SK-N-SH (cell line): ENCODE measurements at regions not wholly inside any gene's neighbourhood (a gene's known extent, or its start where the extent isn't known, plus 50 kb on each side); places are given as distances from the start of the nearest gene placed in this dataset.
A peak's percentile ranks its signal among the peaks of the same experiment; 100 is the strongest.

ENCODE experiments used
- CTCF ChIA-PET: fragments of 300-600, 350-600 bp; formaldehyde crosslinking; extraction: SDS; loops from one replicate; lab custom pipeline; 2021; lab: Yijun Ruan, JAX
- POLR2A ChIA-PET: fragments of 350-600 bp; sonication (Branson Sonifier 250); formaldehyde crosslinking; extraction: SDS; loops from one replicate; lab custom pipeline; 2020; ENCODE audit warnings: antibody characterized with exemption, inconsistent platforms; lab: Yijun Ruan, JAX
- DNase-seq: peaks from one replicate; pipeline ENCODE4 v3.0.0; 2012
- H2AFZ ChIP-seq: fragments of 200-600 bp; sonication (generic); 2 replicates; pipeline ENCODE4 v1.8.1; 2016; ENCODE audit warnings: antibody characterized with exemption, mild to moderate bottlenecking, low read depth
- H3F3A ChIP-seq: fragments of 200-600 bp; sonication (generic); replicated peaks from 2 replicates; pipeline ENCODE3; 2016; ENCODE audit warnings: antibody characterized with exemption, mild to moderate bottlenecking; ENCODE audit not compliant: insufficient read depth
- H3K27ac ChIP-seq, 2 experiments: fragments of 200-500 bp in 1 of 2; fragments of 200-600 bp in 1 of 2; sonication (Bioruptor generic) in 1 of 2; sonication (generic), shearing (Covaris generic) in 1 of 2; 2 replicates each; pipeline versions ENCODE4 v1.5.1 to v1.6.1; 2014 to 2016; ENCODE audit warnings: low read depth in 2 of 2, inconsistent platforms in 1 of 2, low read length in 1 of 2, mild to moderate bottlenecking in 1 of 2, mixed read lengths in 1 of 2
- H3K27me3 ChIP-seq: fragments of 200-600 bp; sonication (generic), shearing (Covaris generic); 2 replicates; pipeline ENCODE4 v1.6.1; 2016; ENCODE audit warnings: mixed run types; ENCODE audit not compliant: insufficient read depth
- H3K36me3 ChIP-seq, 2 experiments: fragments of 200-500 bp in 1 of 2; fragments of 200-600 bp in 1 of 2; sonication (Bioruptor generic) in 1 of 2; sonication (generic) in 1 of 2; replicated peaks in 1 of 2; 2 replicates each; pipeline versions ENCODE3 to v1.5.1; 2014 to 2016; ENCODE audit warnings: low read length in 1 of 2, mild to moderate bottlenecking in 1 of 2; ENCODE audit not compliant: insufficient read depth in 2 of 2, control insufficient read depth in 1 of 2
- H3K4me1 ChIP-seq, 2 experiments: fragments of 200-500 bp in 1 of 2; fragments of 200-600 bp in 1 of 2; sonication (Bioruptor generic) in 1 of 2; sonication (generic), shearing (Covaris generic) in 1 of 2; 2 replicates each; pipeline versions ENCODE4 v1.5.1 to v1.6.1; 2014 to 2016; ENCODE audit warnings: low read depth in 1 of 2, low read length in 1 of 2, mixed run types in 1 of 2; ENCODE audit not compliant: insufficient read depth in 2 of 2, control insufficient read depth in 1 of 2
- H3K4me2 ChIP-seq: fragments of 200-600 bp; sonication (generic), shearing (Covaris generic); 2 replicates; pipeline ENCODE4 v1.6.1; 2017; ENCODE audit warnings: mixed run types
- H3K4me3 ChIP-seq, 2 experiments: fragments of 200-500 bp in 1 of 2; fragments of 200-600 bp in 1 of 2; sonication (Bioruptor generic) in 1 of 2; sonication (generic), shearing (Covaris generic) in 1 of 2; 2 replicates each; pipeline versions ENCODE4 v1.5.1 to v1.8.1; 2014 to 2016; ENCODE audit warnings: low read depth in 2 of 2, inconsistent platforms in 1 of 2, low read length in 1 of 2, mild to moderate bottlenecking in 1 of 2, mixed read lengths in 1 of 2, moderate library complexity in 1 of 2
- H3K79me2 ChIP-seq: fragments of 200-600 bp; sonication (generic); 2 replicates; pipeline ENCODE4 v1.8.1; 2017; ENCODE audit warnings: mild to moderate bottlenecking; ENCODE audit not compliant: insufficient read depth
- H3K9ac ChIP-seq: fragments of 200-600 bp; sonication (generic); 2 replicates; pipeline ENCODE4 v1.6.1; 2017; ENCODE audit warnings: mixed run types
- H3K9me2 ChIP-seq: fragments of 200-600 bp; sonication (generic); 2 replicates; pipeline ENCODE4 v1.6.1; 2017; ENCODE audit warnings: mixed run types
- H3K9me3 ChIP-seq: fragments of 200-600 bp; sonication (generic); 2 replicates; pipeline ENCODE4 v1.6.1; 2017; ENCODE audit warnings: mixed run types, mild to moderate bottlenecking, moderate library complexity
- H4K20me1 ChIP-seq: fragments of 200-600 bp; sonication (generic); 2 replicates; pipeline ENCODE4 v1.6.1; 2017; ENCODE audit warnings: mild to moderate bottlenecking, mixed run types; ENCODE audit not compliant: insufficient read depth
- CTCF ChIP-seq: fragments of 200-600 bp; sonication (generic); IDR thresholded peaks from 2 replicates; pipeline ENCODE4 v1.6.1; 2017; ENCODE audit warnings: antibody characterized with exemption, mild to moderate bottlenecking, moderate library complexity
- EP300 ChIP-seq, 2 experiments: IDR thresholded peaks; 2 replicates each; pipeline versions ENCODE4 v1.4.0 to v1.6.1; 2012; ENCODE audit warnings: borderline replicate concordance in 1 of 2, low read depth in 1 of 2, low read length in 1 of 2
- EZH2phosphoT487 ChIP-seq: fragments of 200-600 bp; sonication (generic); IDR thresholded peaks from 2 replicates; pipeline ENCODE4 v1.6.1; 2017; ENCODE audit warnings: low read depth, mixed run types, mild to moderate bottlenecking, antibody characterized with exemption, moderate library complexity, borderline replicate concordance
- FOXJ3 ChIP-seq: sonication (generic); formaldehyde crosslinking; IDR thresholded peaks from 2 replicates; pipeline ENCODE4 v1.5.1; 2020; ENCODE audit warnings: mild to moderate bottlenecking, missing genetic modification reagents
- GABPA ChIP-seq: IDR thresholded peaks from 2 replicates; pipeline ENCODE4 v1.4.0; 2012; ENCODE audit warnings: low read depth, mild to moderate bottlenecking
- GATA2 ChIP-seq: sonication (generic); formaldehyde crosslinking; IDR thresholded peaks from 2 replicates; pipeline ENCODE4 v1.5.0; 2020; ENCODE audit warnings: mild to moderate bottlenecking, missing genetic modification reagents
- IRF3 ChIP-seq: fragments of 150-350 bp; IDR thresholded peaks from 2 replicates; pipeline ENCODE4 v1.6.1; 2016; ENCODE audit warnings: mild to moderate bottlenecking, low read depth, low read length
- JUND ChIP-seq: IDR thresholded peaks from 2 replicates; pipeline ENCODE4 v1.4.0; 2012
- MXI1 ChIP-seq: IDR thresholded peaks from 2 replicates; pipeline ENCODE4 v1.6.1; 2012; ENCODE audit warnings: mild to moderate bottlenecking, low read depth, low read length, improper control_type of control experiment
- RAD21 ChIP-seq: IDR thresholded peaks from 2 replicates; pipeline ENCODE4 v1.6.1; 2012; ENCODE audit warnings: mild to moderate bottlenecking, low read length
- RCOR1 ChIP-seq: fragments of 150-350 bp; IDR thresholded peaks from 2 replicates; pipeline ENCODE4 v1.6.1; 2017; ENCODE audit warnings: antibody characterized with exemption, low read length
- REST ChIP-seq: IDR thresholded peaks from 2 replicates; pipeline ENCODE4 v1.6.1; 2012; ENCODE audit warnings: mild to moderate bottlenecking, low read depth, low read length, moderate library complexity
- RFX5 ChIP-seq: IDR thresholded peaks from 2 replicates; pipeline ENCODE4 v1.6.1; 2012; ENCODE audit warnings: mild to moderate bottlenecking, improper control_type of control experiment, low read length
- SMC3 ChIP-seq: IDR thresholded peaks from 2 replicates; pipeline ENCODE4 v1.6.1; 2012; ENCODE audit warnings: low read depth, low read length, improper control_type of control experiment
- USF1 ChIP-seq: IDR thresholded peaks from 2 replicates; pipeline ENCODE4 v1.4.0; 2012; ENCODE audit warnings: low read depth, borderline replicate concordance
- USF2 ChIP-seq: fragments of 150-350 bp; IDR thresholded peaks from 2 replicates; pipeline ENCODE4 v1.6.1; 2017; ENCODE audit warnings: antibody characterized with exemption, low read length, low read depth, borderline replicate concordance
- YY1 ChIP-seq: IDR thresholded peaks from 2 replicates; pipeline ENCODE4 v1.4.0; 2012; ENCODE audit warnings: low read depth, mild to moderate bottlenecking
- WGBS: methylation state at CpG from one replicate; pipeline ENCODE4 v1.1.6; 2017; ENCODE audit warnings: low lambda C conversion rate; 5-methylcytosine and 5-hydroxymethylcytosine counted together

- TF ChIP-seq CTCF (no peak), RFX5 (0 out of 2 replicates have a peak, but pooled peaks have one; percentile 40), IRF3 (no peak), YY1 (no peak), EP300 (IDR thresholded peaks at IDR 0.05; ENCODE audit: borderline replicate concordance in 1 of 2, low read depth in 1 of 2, low read length in 1 of 2) (peak in 1 of 2 experiments; percentile 97; a peak in 2 of 4 replicates), JUND (no peak)
Measured at GRCh38 chr9:17064558-17064957, 70.3 kb upstream of the CNTLN start (continued).

- ChIA-PET POLR2A (no interaction called here), CTCF (interaction anchor here (0.6 to 3.2 kb wide), 37 partner anchors 11 to 1226 kb away, joined by 3 to 25 read pairs (median 4); partner anchors contain the start of gene CNTLN)
- Histone ChIP-seq H3K9ac (no peak overlapping the region), H3F3A (no peaks in the 10 kb centered on the region), H3K27ac (peak overlapping the region in 1 of 2 experiments; percentile 93; a peak in 1 of 4 replicates), H3K27me3 (no peaks in the 10 kb centered on the region), H4K20me1 (no peaks in the 10 kb centered on the region), H2AFZ (no peak overlapping the region), H3K9me2 (no peaks in the 10 kb centered on the region), H3K9me3 (no peaks in the 10 kb centered on the region), H3K4me3 (no peak overlapping the region; a peak in 1 of 4 replicates), H3K36me3 (no peaks in the 10 kb centered on the region), H3K4me1 (peaks cover 0 to 25% of the 10 kb centered on the region in 2 experiments; a peak in 2 of 4 replicates), H3K79me2 (no peaks in the 10 kb centered on the region), H3K4me2 (no peak overlapping the region)
- no peak for TF ChIP-seq FOXJ3 (CRISPR knock-in tag)
- no peak for TF ChIP-seq MXI1
- no peak for TF ChIP-seq USF1
- no peak for TF ChIP-seq GABPA
- peak; percentile 93 for TF ChIP-seq RAD21
- peak; percentile 77 for TF ChIP-seq SMC3
- no peak for TF ChIP-seq REST
- no peak for TF ChIP-seq USF2
- peak; percentile 43; the same call in 1 of the 2 replicates for TF ChIP-seq RCOR1
- TF ChIP-seq GATA2 (CRISPR knock-in tag), result no peak
- peak; percentile 88 for TF ChIP-seq CTCF
- TF ChIP-seq EP300 (IDR thresholded peaks at IDR 0.05; ENCODE audit: borderline replicate concordance in 1 of 2, low read depth in 1 of 2, low read length in 1 of 2), result no peak
- no peak for TF ChIP-seq EZH2phosphoT487
- peak; percentile 56 for DNase-seq
- 13% methylated on average over 2 of the region's 2 CpGs for WGBS
Measured at GRCh38 chr9:17063535-17064135, 71.2 kb upstream of the CNTLN start.
